ENCODE measurements at regions not wholly inside any gene's neighbourhood (a gene's known extent, or its start where the extent isn't known, plus 50 kb on each side); places are given as distances from the start of the nearest gene placed in this dataset.

GRCh38 chr10:63866075-63866746 lies 345.0 kb downstream of the REEP3 start:
- Histone ChIP-seq H3K27ac (no peak overlapping the region), H3K36me3 (no peaks in the 10 kb centered on the region), H3K9me3 (ENCODE audit: severe bottlenecking) (no peaks in the 10 kb centered on the region), H3K4me3 (ENCODE audit: low read depth, low read length) (peak overlapping the region; percentile 27), H3K27me3 (ENCODE audit: insufficient read depth, low read depth, severe bottlenecking) (no peaks in the 10 kb centered on the region)
- DNase-seq, result peak; percentile 71
- TF ChIP-seq, protein P1, sequence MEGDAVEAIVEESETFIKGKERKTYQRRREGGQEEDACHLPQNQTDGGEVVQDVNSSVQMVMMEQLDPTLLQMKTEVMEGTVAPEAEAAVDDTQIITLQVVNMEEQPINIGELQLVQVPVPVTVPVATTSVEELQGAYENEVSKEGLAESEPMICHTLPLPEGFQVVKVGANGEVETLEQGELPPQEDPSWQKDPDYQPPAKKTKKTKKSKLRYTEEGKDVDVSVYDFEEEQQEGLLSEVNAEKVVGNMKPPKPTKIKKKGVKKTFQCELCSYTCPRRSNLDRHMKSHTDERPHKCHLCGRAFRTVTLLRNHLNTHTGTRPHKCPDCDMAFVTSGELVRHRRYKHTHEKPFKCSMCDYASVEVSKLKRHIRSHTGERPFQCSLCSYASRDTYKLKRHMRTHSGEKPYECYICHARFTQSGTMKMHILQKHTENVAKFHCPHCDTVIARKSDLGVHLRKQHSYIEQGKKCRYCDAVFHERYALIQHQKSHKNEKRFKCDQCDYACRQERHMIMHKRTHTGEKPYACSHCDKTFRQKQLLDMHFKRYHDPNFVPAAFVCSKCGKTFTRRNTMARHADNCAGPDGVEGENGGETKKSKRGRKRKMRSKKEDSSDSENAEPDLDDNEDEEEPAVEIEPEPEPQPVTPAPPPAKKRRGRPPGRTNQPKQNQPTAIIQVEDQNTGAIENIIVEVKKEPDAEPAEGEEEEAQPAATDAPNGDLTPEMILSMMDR (IDR thresholded peaks at IDR 0.05; ENCODE audit: low read depth, low read length), result peak; percentile 83

DNA sequence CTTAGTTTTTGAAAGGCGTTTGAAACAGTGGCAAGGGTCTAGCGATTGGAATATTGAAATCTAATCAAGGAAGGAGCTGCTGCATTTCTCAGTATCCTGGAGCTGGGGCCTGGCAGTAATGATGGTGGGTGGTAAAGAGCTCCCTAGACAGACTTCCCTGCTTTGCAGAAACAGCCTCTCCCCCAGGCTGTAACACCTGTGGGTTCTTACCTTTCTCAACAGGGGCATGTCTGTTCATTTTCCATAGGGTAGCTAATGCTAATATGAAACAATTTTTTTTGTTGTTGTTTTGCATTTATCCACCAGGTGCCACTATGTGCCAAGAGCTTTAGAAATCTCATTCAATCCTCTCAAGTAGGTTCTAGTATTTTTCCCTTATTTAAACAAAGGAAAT lies 345.5 kb downstream of the REEP3 start:
- no peak overlapping the region for H3K4me3 ChIP-seq (ENCODE audit: low read depth, low read length)
- no peak for DNase-seq
- TF ChIP-seq, protein P1 (IDR thresholded peaks at IDR 0.05; ENCODE audit: low read depth, low read length), result no peak
- H3K27me3 ChIP-seq (ENCODE audit: insufficient read depth, low read depth, severe bottlenecking), result no peaks in the 10 kb centered on the region
- H3K36me3 ChIP-seq, result no peaks in the 10 kb centered on the region
- H3K27ac ChIP-seq, result no peak overlapping the region
- H3K9me3 ChIP-seq (ENCODE audit: severe bottlenecking), result no peaks in the 10 kb centered on the region

DNA sequence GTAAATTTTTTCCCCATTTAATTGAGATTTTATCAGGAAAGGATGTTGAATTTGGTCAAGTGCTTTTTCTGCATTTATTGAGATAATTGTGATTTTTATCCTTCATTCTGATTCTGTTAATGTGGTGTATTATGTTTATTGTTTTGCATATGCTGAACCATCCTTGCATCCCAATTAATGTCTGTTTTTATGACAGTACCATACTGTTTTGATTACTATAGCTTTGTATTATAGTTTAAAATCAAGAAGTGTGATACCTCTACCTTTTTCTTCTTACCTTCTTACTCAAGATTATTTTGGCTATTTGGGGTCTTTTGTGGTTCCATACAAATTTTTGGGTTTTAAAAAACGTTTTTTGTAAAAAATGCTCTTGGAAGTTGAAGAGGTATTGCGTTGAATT lies 357.2 kb downstream of the REEP3 start:
- TF ChIP-seq, protein P1 (IDR thresholded peaks at IDR 0.05; ENCODE audit: low read depth, low read length), result no peak
- H3K36me3 ChIP-seq, result no peaks in the 10 kb centered on the region
- DNase-seq, result no peak

DNA sequence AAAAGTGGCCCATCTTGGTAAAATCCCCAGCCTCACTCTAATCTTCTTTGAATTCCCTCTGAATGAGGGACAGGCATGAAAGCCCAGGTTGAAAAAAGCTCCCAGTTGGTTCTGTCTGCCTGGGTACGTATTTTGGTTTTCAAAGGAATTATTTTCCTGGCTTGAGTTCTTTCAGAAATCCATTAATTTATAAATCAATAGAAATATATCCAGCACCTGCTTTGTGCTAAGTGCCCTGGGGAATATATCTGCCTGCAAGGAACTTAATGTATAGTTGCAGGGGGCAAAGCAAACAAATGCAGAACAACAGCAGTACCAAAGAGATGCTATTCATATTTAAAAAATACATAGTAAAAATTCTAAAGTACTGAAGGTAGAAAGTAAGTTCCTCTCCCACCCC lies 362.7 kb downstream of the REEP3 start:
- DNase-seq, result no peak
- Histone ChIP-seq H3K36me3 (no peaks in the 10 kb centered on the region), H3K27ac (no peak overlapping the region), H3K27me3 (ENCODE audit: insufficient read depth, low read depth, severe bottlenecking) (no peaks in the 10 kb centered on the region), H3K9me3 (ENCODE audit: severe bottlenecking) (peaks cover 3% of the 10 kb centered on the region), H3K4me3 (ENCODE audit: low read depth, low read length) (no peak overlapping the region)
- TF ChIP-seq, protein P1 (IDR thresholded peaks at IDR 0.05; ENCODE audit: low read depth, low read length), result no peak

More for the DNA sequence above, 357.2 kb downstream of the REEP3 start:
- no peak overlapping the region for H3K27ac ChIP-seq
- no peak overlapping the region for H3K4me3 ChIP-seq (ENCODE audit: low read depth, low read length)
- no peaks in the 10 kb centered on the region for H3K27me3 ChIP-seq (ENCODE audit: insufficient read depth, low read depth, severe bottlenecking)
- H3K9me3 ChIP-seq (ENCODE audit: severe bottlenecking), result peaks cover 3% of the 10 kb centered on the region

GRCh38 chr10:63884426-63884825 lies 363.2 kb downstream of the REEP3 start:
- no peak for DNase-seq
- H3K27ac ChIP-seq, result no peak overlapping the region
- H3K27me3 ChIP-seq (ENCODE audit: insufficient read depth, low read depth, severe bottlenecking), result no peaks in the 10 kb centered on the region
- TF ChIP-seq, protein P1 (IDR thresholded peaks at IDR 0.05; ENCODE audit: low read depth, low read length), result no peak
- peaks cover 3% of the 10 kb centered on the region for H3K9me3 ChIP-seq (ENCODE audit: severe bottlenecking)
- H3K4me3 ChIP-seq (ENCODE audit: low read depth, low read length), result no peak overlapping the region
- H3K36me3 ChIP-seq, result no peaks in the 10 kb centered on the region

DNA sequence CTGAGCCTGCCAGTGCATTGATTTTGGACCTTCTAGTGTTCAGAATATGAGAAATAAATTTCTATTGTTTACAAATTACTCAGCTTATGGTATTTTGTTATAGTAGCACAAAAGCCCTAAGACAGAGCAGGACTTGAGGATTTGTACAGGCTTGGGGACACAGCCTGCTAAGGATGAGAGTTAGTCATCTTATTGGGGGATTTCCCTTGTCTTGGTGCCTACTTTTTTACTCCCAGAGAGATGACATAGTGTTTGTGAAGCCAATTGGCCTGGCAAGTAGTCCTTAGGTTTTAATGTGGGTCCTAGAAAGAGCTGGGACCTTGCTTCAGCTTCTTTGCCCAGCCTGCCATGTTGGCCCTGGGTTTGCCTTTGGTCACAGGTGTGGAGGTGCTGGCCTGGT lies 364.0 kb downstream of the REEP3 start:
- Histone ChIP-seq H3K4me3 (ENCODE audit: low read depth, low read length) (no peak overlapping the region), H3K27me3 (ENCODE audit: insufficient read depth, low read depth, severe bottlenecking) (no peaks in the 10 kb centered on the region)

More for the DNA sequence above, 364.0 kb downstream of the REEP3 start:
- H3K27ac ChIP-seq, result no peak overlapping the region
- H3K36me3 ChIP-seq, result no peaks in the 10 kb centered on the region
- DNase-seq, result no peak
- H3K9me3 ChIP-seq (ENCODE audit: severe bottlenecking), result peaks cover 3% of the 10 kb centered on the region
- TF ChIP-seq, protein P1 (IDR thresholded peaks at IDR 0.05; ENCODE audit: low read depth, low read length), result no peak
